ENCODE measurements at regions not wholly inside any gene's neighbourhood (a gene's known extent, or its start where the extent isn't known, plus 50 kb on each side); places are given as distances from the start of the nearest gene placed in this dataset.

- no peaks in the 10 kb centered on the region for H3K27me3 ChIP-seq (ENCODE audit: control insufficient read depth, extremely low read depth, insufficient read depth, low read length)
- TF ChIP-seq CTCF (optimal IDR thresholded peaks at IDR 0.05 in 1 of 3, IDR thresholded peaks at IDR 0.05 in 1 of 3, conservative IDR thresholded peaks at IDR 0.05 in 1 of 3; ENCODE audit: extremely low read depth in 1 of 3, insufficient read depth in 2 of 3, low read length in 3 of 3) (no peak), EZH2 (IDR thresholded peaks at IDR 0.05; ENCODE audit: low read length) (no peak)
- no peak overlapping the region for H3K9ac ChIP-seq (ENCODE audit: control insufficient read depth, extremely low read depth, insufficient read depth, low read length)
- no peak overlapping the region for H3K4me2 ChIP-seq (ENCODE audit: control insufficient read depth, extremely low read depth, insufficient read depth, low read depth, low read length)
- no peaks in the 10 kb centered on the region for H3K36me3 ChIP-seq (ENCODE audit: control insufficient read depth in 2 of 2, extremely low read depth in 1 of 2, insufficient read depth in 2 of 2, low read length in 2 of 2)
- H4K20me1 ChIP-seq (ENCODE audit: control insufficient read depth, extremely low read depth, insufficient read depth, low read length), result no peaks in the 10 kb centered on the region
- H2AFZ ChIP-seq (ENCODE audit: control insufficient read depth, low read length), result no peak overlapping the region
- no peak for DNase-seq (ENCODE audit: low read depth, low spot score)
- no peaks in the 10 kb centered on the region for H3K79me2 ChIP-seq (ENCODE audit: control insufficient read depth, insufficient read depth, low read length)
- no peak overlapping the region for H3K27ac ChIP-seq (ENCODE audit: control insufficient read depth, insufficient read depth, low read length)
- dilution Hi-C loops (cut with MboI; ENCODE audit: extremely low pct_ligation_motif_present, low sequenced_read_pairs), result no loop called here
- H3K4me1 ChIP-seq (ENCODE audit: control insufficient read depth, extremely low read depth, insufficient read depth, low read length), result no peaks in the 10 kb centered on the region
- no peaks in the 10 kb centered on the region for H3K9me3 ChIP-seq (ENCODE audit: control insufficient read depth, low read depth, low read length)
- no peak for FAIRE-seq
- no peak overlapping the region for H3K4me3 ChIP-seq (ENCODE audit: control insufficient read depth in 2 of 3, extremely low read depth in 1 of 3, insufficient read depth in 2 of 3, low read depth in 1 of 3, low read length in 3 of 3)
- H3K9me1 ChIP-seq (ENCODE audit: control insufficient read depth, extremely low read depth, insufficient read depth, low read length), result no peaks in the 10 kb centered on the region
Measured at GRCh38 chr2:51633073-51633472, 601.1 kb upstream of the NRXN1 start.

GRCh38 chr2:51629406-51629805 lies 597.5 kb upstream of the NRXN1 start:
- no peaks in the 10 kb centered on the region for H3K9me3 ChIP-seq (ENCODE audit: control insufficient read depth, low read depth, low read length)
- H3K79me2 ChIP-seq (ENCODE audit: control insufficient read depth, insufficient read depth, low read length), result no peaks in the 10 kb centered on the region
- no peaks in the 10 kb centered on the region for H3K36me3 ChIP-seq (ENCODE audit: control insufficient read depth in 2 of 2, extremely low read depth in 1 of 2, insufficient read depth in 2 of 2, low read length in 2 of 2)
- H3K9me1 ChIP-seq (ENCODE audit: control insufficient read depth, extremely low read depth, insufficient read depth, low read length), result no peaks in the 10 kb centered on the region
- no peak for TF ChIP-seq CTCF (optimal IDR thresholded peaks at IDR 0.05 in 1 of 3, IDR thresholded peaks at IDR 0.05 in 1 of 3, conservative IDR thresholded peaks at IDR 0.05 in 1 of 3; ENCODE audit: extremely low read depth in 1 of 3, insufficient read depth in 2 of 3, low read length in 3 of 3)
- no peak for TF ChIP-seq EZH2 (IDR thresholded peaks at IDR 0.05; ENCODE audit: low read length)
- DNase-seq (ENCODE audit: low read depth, low spot score) (no peak), FAIRE-seq (no peak)
- H3K4me3 ChIP-seq (ENCODE audit: control insufficient read depth in 2 of 3, extremely low read depth in 1 of 3, insufficient read depth in 2 of 3, low read depth in 1 of 3, low read length in 3 of 3), result no peak overlapping the region
- H3K4me1 ChIP-seq (ENCODE audit: control insufficient read depth, extremely low read depth, insufficient read depth, low read length), result no peaks in the 10 kb centered on the region
- no peaks in the 10 kb centered on the region for H4K20me1 ChIP-seq (ENCODE audit: control insufficient read depth, extremely low read depth, insufficient read depth, low read length)
- H2AFZ ChIP-seq (ENCODE audit: control insufficient read depth, low read length), result no peak overlapping the region
- H3K27me3 ChIP-seq (ENCODE audit: control insufficient read depth, extremely low read depth, insufficient read depth, low read length), result no peaks in the 10 kb centered on the region
- H3K4me2 ChIP-seq (ENCODE audit: control insufficient read depth, extremely low read depth, insufficient read depth, low read depth, low read length), result no peak overlapping the region
- H3K9ac ChIP-seq (ENCODE audit: control insufficient read depth, extremely low read depth, insufficient read depth, low read length), result no peak overlapping the region
- no peak overlapping the region for H3K27ac ChIP-seq (ENCODE audit: control insufficient read depth, insufficient read depth, low read length)
- dilution Hi-C loops (cut with MboI; ENCODE audit: extremely low pct_ligation_motif_present, low sequenced_read_pairs), result no loop called here
